GM18505 (cell line): ENCODE measurements at regions not wholly inside any gene's neighbourhood (a gene's known extent, or its start where the extent isn't known, plus 50 kb on each side); places are given as distances from the start of the nearest gene placed in this dataset.
"Not testable (repeated sequence)": the region's sequence is repeated elsewhere in the genome, so short reads cannot be mapped to it uniquely, and the experiment has no call there.

Experiments
- ATAC-seq: cut with Tn5 transposase; IDR thresholded peaks from one replicate; pipeline ENCODE4 v1.9.1; 2021; ENCODE audit not compliant: unreplicated experiment
- POLR2A ChIP-seq: IDR thresholded peaks from 4 replicates; pipeline ENCODE4 v1.6.1; 2011; ENCODE audit warnings: borderline replicate concordance; ENCODE audit not compliant: insufficient read depth, insufficient read length; ENCODE audit errors: extremely low read depth

- peak; percentile 78 for ATAC-seq
- no peak for TF ChIP-seq POLR2A
These were observed 365.3 kb upstream of the PROX1 start for GRCh38 chr1:213622365-213623063.

GRCh38 chr1:213623064-213623581 lies 364.6 kb upstream of the PROX1 start:
- ATAC-seq, result no peak

GRCh38 chr1:213623862-213624261 lies 363.9 kb upstream of the PROX1 start:
- no peak for TF ChIP-seq POLR2A
- no peak for ATAC-seq

More at GRCh38 chr1:213623064-213623581, 364.6 kb upstream of the PROX1 start:
- TF ChIP-seq POLR2A, result no peak

- ATAC-seq, result not testable (repeated sequence)
These were observed 351.0 kb upstream of the PROX1 start for GRCh38 chr1:213636778-213637177.

GRCh38 chr1:213641312-213641711 lies 346.5 kb upstream of the PROX1 start:
- no peak for ATAC-seq
- no peak for TF ChIP-seq POLR2A

GRCh38 chr1:213643360-213643759 lies 344.4 kb upstream of the PROX1 start:
- no peak for ATAC-seq
- TF ChIP-seq POLR2A, result no peak

GRCh38 chr1:213647864-213648650 lies 339.7 kb upstream of the PROX1 start:
- ATAC-seq, result no peak
- no peak for TF ChIP-seq POLR2A

- no peak for TF ChIP-seq POLR2A
- ATAC-seq, result no peak
These were observed 338.4 kb upstream of the PROX1 start for GRCh38 chr1:213649373-213649772.

- ATAC-seq, result no peak
- no peak for TF ChIP-seq POLR2A
These were observed 337.2 kb upstream of the PROX1 start for GRCh38 chr1:213650603-213651002.

- no peak for TF ChIP-seq POLR2A
- ATAC-seq, result no peak
These were observed 336.7 kb upstream of the PROX1 start for GRCh38 chr1:213651077-213651476.

- ATAC-seq, result no peak
- no peak for TF ChIP-seq POLR2A
These were observed 335.7 kb upstream of the PROX1 start for GRCh38 chr1:213652109-213652508.

GRCh38 chr1:213656039-213656438 lies 331.7 kb upstream of the PROX1 start:
- ATAC-seq, result no peak
- no peak for TF ChIP-seq POLR2A

GRCh38 chr1:213656503-213656902 lies 331.3 kb upstream of the PROX1 start:
- ATAC-seq, result no peak
- no peak for TF ChIP-seq POLR2A

- ATAC-seq, result no peak
- TF ChIP-seq POLR2A, result no peak
These were observed 330.8 kb upstream of the PROX1 start for GRCh38 chr1:213657013-213657412.
